Gastroesophageal sphincter (tissue), 3 donors: ENCODE measurements at regions not wholly inside any gene's neighbourhood (a gene's known extent, or its start where the extent isn't known, plus 50 kb on each side); places are given as distances from the start of the nearest gene placed in this dataset.

ENCODE experiments used
- EP300 ChIP-seq: sonication (generic); formaldehyde crosslinking; IDR thresholded peaks from one replicate; pipeline ENCODE4 v1.6.1; 2017; ENCODE audit warnings: antibody characterized with exemption, mild to moderate bottlenecking
- TF ChIP-seq, protein P1 (sequence below), 4 experiments: fragments of 200-600 bp in 2 of 4; fragments of 450-650 bp in 2 of 4; sonication (generic) in 1 of 4; IDR thresholded peaks; one replicate each; pipeline ENCODE4 v1.5.1; 2017 to 2019; ENCODE audit warnings: antibody characterized with exemption in 4 of 4, mild to moderate bottlenecking in 2 of 4, moderate library complexity in 2 of 4

DNA sequence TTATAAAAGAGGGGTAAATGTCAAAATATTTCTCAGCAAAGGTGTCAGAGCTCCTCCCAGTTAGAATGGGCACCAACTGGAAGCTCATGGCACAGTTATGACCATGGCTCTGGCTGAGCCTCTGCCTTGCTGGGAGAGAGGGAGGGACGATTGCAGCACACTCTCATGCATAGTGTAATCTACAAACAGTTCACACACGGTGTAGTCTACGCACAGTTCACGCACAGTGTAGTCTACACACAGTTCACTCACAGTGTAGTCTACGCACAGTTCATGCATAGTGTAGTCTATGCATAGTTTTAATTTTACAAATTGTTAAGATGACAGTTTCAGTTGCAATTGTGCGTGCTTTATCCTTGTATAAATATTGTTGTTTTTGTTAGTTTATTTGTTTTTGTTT is 1474.6 kb upstream of the TMEM132C start:
- TF ChIP-seq, protein P1, sequence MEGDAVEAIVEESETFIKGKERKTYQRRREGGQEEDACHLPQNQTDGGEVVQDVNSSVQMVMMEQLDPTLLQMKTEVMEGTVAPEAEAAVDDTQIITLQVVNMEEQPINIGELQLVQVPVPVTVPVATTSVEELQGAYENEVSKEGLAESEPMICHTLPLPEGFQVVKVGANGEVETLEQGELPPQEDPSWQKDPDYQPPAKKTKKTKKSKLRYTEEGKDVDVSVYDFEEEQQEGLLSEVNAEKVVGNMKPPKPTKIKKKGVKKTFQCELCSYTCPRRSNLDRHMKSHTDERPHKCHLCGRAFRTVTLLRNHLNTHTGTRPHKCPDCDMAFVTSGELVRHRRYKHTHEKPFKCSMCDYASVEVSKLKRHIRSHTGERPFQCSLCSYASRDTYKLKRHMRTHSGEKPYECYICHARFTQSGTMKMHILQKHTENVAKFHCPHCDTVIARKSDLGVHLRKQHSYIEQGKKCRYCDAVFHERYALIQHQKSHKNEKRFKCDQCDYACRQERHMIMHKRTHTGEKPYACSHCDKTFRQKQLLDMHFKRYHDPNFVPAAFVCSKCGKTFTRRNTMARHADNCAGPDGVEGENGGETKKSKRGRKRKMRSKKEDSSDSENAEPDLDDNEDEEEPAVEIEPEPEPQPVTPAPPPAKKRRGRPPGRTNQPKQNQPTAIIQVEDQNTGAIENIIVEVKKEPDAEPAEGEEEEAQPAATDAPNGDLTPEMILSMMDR (IDR thresholded peaks at IDR 0.05) = no peak
- no peak for TF ChIP-seq EP300
